HG03097 (cell line): ENCODE measurements at regions not wholly inside any gene's neighbourhood (a gene's known extent, or its start where the extent isn't known, plus 50 kb on each side); places are given as distances from the start of the nearest gene placed in this dataset.

Experiments
- ATAC-seq: cut with Tn5 transposase; IDR thresholded peaks from one replicate; pipeline ENCODE4 v1.9.1; 2021; ENCODE audit not compliant: unreplicated experiment, low FRiP score

- no peak for ATAC-seq
Observed at GRCh38 chr9:106677374-106677773, 185.6 kb upstream of the ZNF462 start.

- no peak for ATAC-seq
Observed at GRCh38 chr9:106677830-106678229, 185.1 kb upstream of the ZNF462 start.

GRCh38 chr9:106678273-106678672 is 184.7 kb upstream of the ZNF462 start:
- ATAC-seq, result no peak

- no peak for ATAC-seq
Observed at GRCh38 chr9:106682420-106682819, 180.5 kb upstream of the ZNF462 start.

- ATAC-seq, result no peak
Observed at GRCh38 chr9:106683454-106683853, 179.5 kb upstream of the ZNF462 start.

GRCh38 chr9:106684940-106685695 is 177.8 kb upstream of the ZNF462 start:
- ATAC-seq, result no peak

GRCh38 chr9:106689089-106689488 is 173.9 kb upstream of the ZNF462 start:
- no peak for ATAC-seq

- no peak for ATAC-seq
Observed at GRCh38 chr9:106691627-106692026, 171.3 kb upstream of the ZNF462 start.

- ATAC-seq, result no peak
Observed at GRCh38 chr9:106693558-106693957, 169.4 kb upstream of the ZNF462 start.

- no peak for ATAC-seq
Observed at GRCh38 chr9:106696804-106697203, 166.2 kb upstream of the ZNF462 start.

GRCh38 chr9:106697390-106697749 is 165.6 kb upstream of the ZNF462 start:
- no peak for ATAC-seq

- no peak for ATAC-seq
Observed at GRCh38 chr9:106697750-106698502, 165.0 kb upstream of the ZNF462 start.

GRCh38 chr9:106700676-106701075 is 162.3 kb upstream of the ZNF462 start:
- ATAC-seq, result no peak

- ATAC-seq, result no peak
Observed at GRCh38 chr9:106701611-106702010, 161.4 kb upstream of the ZNF462 start.

- no peak for ATAC-seq
Observed at GRCh38 chr9:106704056-106704615, 158.8 kb upstream of the ZNF462 start.

GRCh38 chr9:106707291-106707690 is 155.7 kb upstream of the ZNF462 start:
- ATAC-seq, result no peak

GRCh38 chr9:106707738-106708474 is 155.1 kb upstream of the ZNF462 start:
- ATAC-seq, result no peak

- ATAC-seq, result no peak
Observed at GRCh38 chr9:106708475-106709146, 154.4 kb upstream of the ZNF462 start.

GRCh38 chr9:106712279-106712678 is 150.7 kb upstream of the ZNF462 start:
- no peak for ATAC-seq

- no peak for ATAC-seq
Observed at GRCh38 chr9:106713206-106713605, 149.8 kb upstream of the ZNF462 start.

- ATAC-seq, result no peak
Observed at GRCh38 chr9:106716820-106717219, 146.1 kb upstream of the ZNF462 start.
